HEK293T (cell line): ENCODE measurements at regions not wholly inside any gene's neighbourhood (a gene's known extent, or its start where the extent isn't known, plus 50 kb on each side); places are given as distances from the start of the nearest gene placed in this dataset.

Source experiments
- ARNT ChIP-seq: fragments of 450-650 bp; IDR thresholded peaks from 2 replicates; pipeline ENCODE4 v1.6.1; 2017; ENCODE audit warnings: mild to moderate bottlenecking
- BHLHE40 ChIP-seq: fragments of 450-650 bp; IDR thresholded peaks from 2 replicates; pipeline ENCODE4 v1.6.1; 2016; ENCODE audit warnings: mild to moderate bottlenecking, moderate library complexity, borderline replicate concordance
- ELF4 ChIP-seq: fragments of 450-650 bp; IDR thresholded peaks from 2 replicates; pipeline ENCODE4 v1.6.1; 2017; ENCODE audit warnings: antibody characterized with exemption
- FOXA1 ChIP-seq: fragments of 450-650 bp; IDR thresholded peaks from 2 replicates; pipeline ENCODE4 v1.6.1; 2016; ENCODE audit warnings: mild to moderate bottlenecking
- FOXM1 ChIP-seq: fragments of 450-650 bp; IDR thresholded peaks from 2 replicates; pipeline ENCODE4 v1.6.1; 2017; ENCODE audit warnings: mild to moderate bottlenecking, borderline replicate concordance
- LEF1 ChIP-seq: fragments of 450-650 bp; IDR thresholded peaks from 2 replicates; pipeline ENCODE4 v1.6.1; 2017; ENCODE audit warnings: mild to moderate bottlenecking, borderline replicate concordance
- SUZ12 ChIP-seq: fragments of 450-650 bp; IDR thresholded peaks from 2 replicates; pipeline ENCODE4 v1.6.1; 2016; ENCODE audit warnings: mild to moderate bottlenecking
- TF ChIP-seq, protein P1 (sequence below): fragments of 450-650 bp; IDR thresholded peaks from 2 replicates; pipeline ENCODE4 v1.6.1; 2016

DNA sequence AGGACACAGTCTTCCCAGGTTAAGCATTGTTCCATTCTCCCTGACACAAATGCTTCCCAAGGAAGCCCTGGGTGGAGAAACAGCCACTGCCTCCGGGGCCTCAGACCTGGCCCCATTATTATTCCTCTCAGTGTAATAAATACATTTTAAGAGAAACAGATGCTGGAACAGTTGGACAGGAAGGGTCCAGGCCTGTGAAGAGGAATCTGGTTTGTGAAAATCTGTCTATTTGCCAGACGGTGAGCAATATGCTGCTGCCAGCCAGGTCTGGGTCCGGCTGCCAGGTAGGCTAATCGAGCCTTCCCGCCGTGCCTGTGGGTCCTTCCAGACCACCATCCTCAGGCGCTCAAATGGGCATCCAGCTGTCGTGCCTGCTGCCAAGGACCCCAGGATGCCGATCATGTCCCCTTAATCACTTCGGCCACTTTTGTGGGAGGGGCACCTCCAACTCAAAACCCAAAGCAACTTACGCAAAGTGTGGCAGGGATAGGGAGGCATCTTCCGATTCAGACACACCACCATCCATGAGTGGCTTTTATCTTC is 528.4 kb downstream of the MIAT start:
- no peak for TF ChIP-seq FOXA1
- TF ChIP-seq ARNT = no peak
- no peak for TF ChIP-seq LEF1
- TF ChIP-seq, protein P1, sequence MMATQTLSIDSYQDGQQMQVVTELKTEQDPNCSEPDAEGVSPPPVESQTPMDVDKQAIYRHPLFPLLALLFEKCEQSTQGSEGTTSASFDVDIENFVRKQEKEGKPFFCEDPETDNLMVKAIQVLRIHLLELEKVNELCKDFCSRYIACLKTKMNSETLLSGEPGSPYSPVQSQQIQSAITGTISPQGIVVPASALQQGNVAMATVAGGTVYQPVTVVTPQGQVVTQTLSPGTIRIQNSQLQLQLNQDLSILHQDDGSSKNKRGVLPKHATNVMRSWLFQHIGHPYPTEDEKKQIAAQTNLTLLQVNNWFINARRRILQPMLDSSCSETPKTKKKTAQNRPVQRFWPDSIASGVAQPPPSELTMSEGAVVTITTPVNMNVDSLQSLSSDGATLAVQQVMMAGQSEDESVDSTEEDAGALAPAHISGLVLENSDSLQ = no peak
- TF ChIP-seq SUZ12 = no peak
- TF ChIP-seq FOXM1 = no peak
- TF ChIP-seq BHLHE40 = no peak
- no peak for TF ChIP-seq ELF4
